ENCODE measurements at regions not wholly inside any gene's neighbourhood (a gene's known extent, or its start where the extent isn't known, plus 50 kb on each side); places are given as distances from the start of the nearest gene placed in this dataset.

- no peak for ATAC-seq
- Histone ChIP-seq H3K9me2 (ENCODE audit: insufficient read depth) (no peaks in the 10 kb centered on the region), H4K20me1 (replicated peaks; ENCODE audit: insufficient read depth) (no peaks in the 10 kb centered on the region), H3K4me3 (no peak overlapping the region), H3K79me2 (replicated peaks; ENCODE audit: insufficient read depth) (no peaks in the 10 kb centered on the region), H3K27ac (ENCODE audit: low read depth) (no peak overlapping the region), H2AFZ (no peak overlapping the region), H3K27me3 (ENCODE audit: insufficient read depth) (no peaks in the 10 kb centered on the region), H3K4me1 (ENCODE audit: insufficient read depth) (no peaks in the 10 kb centered on the region), H3F3A (replicated peaks; ENCODE audit: low read depth) (peaks cover 8% of the 10 kb centered on the region; the same call in 1 of the 2 replicates), H3K4me2 (no peak overlapping the region), H3K36me3 (ENCODE audit: insufficient read depth) (no peaks in the 10 kb centered on the region)
- TF ChIP-seq JUNB (IDR thresholded peaks at IDR 0.05; ENCODE audit: unreplicated experiment) (no peak), CREB1 (CRISPR knock-in tag; IDR thresholded peaks at IDR 0.05; ENCODE audit: low read depth) (no peak), ZNF462 (CRISPR knock-in tag; IDR thresholded peaks at IDR 0.05) (no peak), ETS1 (IDR thresholded peaks at IDR 0.05) (no peak), REST (IDR thresholded peaks at IDR 0.05; ENCODE audit: unreplicated experiment) (no peak), EZH2 (IDR thresholded peaks at IDR 0.05; ENCODE audit: low read depth, unreplicated experiment) (no peak), ZNF114 (CRISPR knock-in tag; IDR thresholded peaks at IDR 0.05) (no peak), ZNF331 (CRISPR knock-in tag; IDR thresholded peaks at IDR 0.05; ENCODE audit: low read depth) (no peak), POLR2AphosphoS5 (IDR thresholded peaks at IDR 0.05; ENCODE audit: low read depth) (no peak), STAT1 (IDR thresholded peaks at IDR 0.05; ENCODE audit: unreplicated experiment) (no peak), CTCF (conservative IDR thresholded peaks at IDR 0.05; ENCODE audit: low read depth in 2 of 2) (no peak), EZH2phosphoT487 (IDR thresholded peaks at IDR 0.05; ENCODE audit: unreplicated experiment) (no peak), NANOG (IDR thresholded peaks at IDR 0.05; ENCODE audit: borderline replicate concordance) (no peak)
- no peak for DNase-seq (ENCODE audit: low spot score)
- H3K9me3 Mint-ChIP-seq = peaks cover 69% of the 10 kb centered on the region
- H3K4me3 Mint-ChIP-seq = no peak overlapping the region
- H3K27ac Mint-ChIP-seq = no peak overlapping the region
- H3K4me1 Mint-ChIP-seq = no peaks in the 10 kb centered on the region; the same call in 2 of the 3 replicates
- peaks cover 29% of the 10 kb centered on the region for H3K27me3 Mint-ChIP-seq (ENCODE audit: insufficient read depth, low read depth, poor library complexity)
- peaks cover 45% of the 10 kb centered on the region for H3K36me3 Mint-ChIP-seq (ENCODE audit: low read depth)
These were observed 59.1 kb upstream of the SMOC2 start for GRCh38 chr6:168381726-168382458.

Measured in GM23338 (cell line).